ENCODE measurements at regions not wholly inside any gene's neighbourhood (a gene's known extent, or its start where the extent isn't known, plus 50 kb on each side); places are given as distances from the start of the nearest gene placed in this dataset.

DNA sequence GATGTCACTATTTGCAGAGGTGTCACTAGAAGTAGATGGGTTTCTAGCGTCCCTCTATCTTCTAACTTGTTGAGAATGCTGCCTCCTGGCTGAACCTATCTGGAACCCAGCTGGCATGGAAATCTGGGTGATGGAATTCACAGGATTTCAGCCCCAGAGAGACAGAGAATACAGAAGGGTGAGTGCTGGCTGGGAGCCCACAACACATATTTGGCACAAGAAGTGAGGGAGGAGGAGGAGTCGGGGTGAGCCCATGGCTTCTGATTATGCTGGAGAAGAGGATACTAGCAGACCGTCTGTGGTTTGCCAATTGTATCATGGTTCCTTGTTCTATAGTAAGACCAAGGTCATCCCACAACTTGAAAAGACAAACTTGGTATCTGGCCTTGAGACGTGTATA is 557.8 kb upstream of the SALL1 start:
- peaks cover 3% of the 10 kb centered on the region for H3K4me1 Mint-ChIP-seq (ENCODE audit: low read depth)
- TF ChIP-seq, protein P1, sequence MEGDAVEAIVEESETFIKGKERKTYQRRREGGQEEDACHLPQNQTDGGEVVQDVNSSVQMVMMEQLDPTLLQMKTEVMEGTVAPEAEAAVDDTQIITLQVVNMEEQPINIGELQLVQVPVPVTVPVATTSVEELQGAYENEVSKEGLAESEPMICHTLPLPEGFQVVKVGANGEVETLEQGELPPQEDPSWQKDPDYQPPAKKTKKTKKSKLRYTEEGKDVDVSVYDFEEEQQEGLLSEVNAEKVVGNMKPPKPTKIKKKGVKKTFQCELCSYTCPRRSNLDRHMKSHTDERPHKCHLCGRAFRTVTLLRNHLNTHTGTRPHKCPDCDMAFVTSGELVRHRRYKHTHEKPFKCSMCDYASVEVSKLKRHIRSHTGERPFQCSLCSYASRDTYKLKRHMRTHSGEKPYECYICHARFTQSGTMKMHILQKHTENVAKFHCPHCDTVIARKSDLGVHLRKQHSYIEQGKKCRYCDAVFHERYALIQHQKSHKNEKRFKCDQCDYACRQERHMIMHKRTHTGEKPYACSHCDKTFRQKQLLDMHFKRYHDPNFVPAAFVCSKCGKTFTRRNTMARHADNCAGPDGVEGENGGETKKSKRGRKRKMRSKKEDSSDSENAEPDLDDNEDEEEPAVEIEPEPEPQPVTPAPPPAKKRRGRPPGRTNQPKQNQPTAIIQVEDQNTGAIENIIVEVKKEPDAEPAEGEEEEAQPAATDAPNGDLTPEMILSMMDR (IDR thresholded peaks at IDR 0.05; ENCODE audit: unreplicated experiment) = no peak
- H3K9me3 Mint-ChIP-seq (ENCODE audit: low read depth) = peaks cover 13% of the 10 kb centered on the region
- no peak for DNase-seq (ENCODE audit: low spot score, unreplicated experiment)
- no peak overlapping the region for H3K27ac Mint-ChIP-seq
- H3K36me3 Mint-ChIP-seq (ENCODE audit: insufficient read depth) = peaks cover 4% of the 10 kb centered on the region
- peaks cover 13% of the 10 kb centered on the region for H3K27me3 Mint-ChIP-seq
- H3K4me3 Mint-ChIP-seq (ENCODE audit: low read depth) = no peak overlapping the region

- Mint-ChIP-seq H3K4me1 (ENCODE audit: low read depth) (peaks cover 3% of the 10 kb centered on the region), H3K4me3 (ENCODE audit: low read depth) (no peak overlapping the region), H3K36me3 (ENCODE audit: insufficient read depth) (peaks cover 6% of the 10 kb centered on the region), H3K27me3 (peaks cover 13% of the 10 kb centered on the region), H3K27ac (no peak overlapping the region), H3K9me3 (ENCODE audit: low read depth) (peaks cover 16% of the 10 kb centered on the region)
- no peak for DNase-seq (ENCODE audit: low spot score, unreplicated experiment)
- TF ChIP-seq, protein P1 (IDR thresholded peaks at IDR 0.05; ENCODE audit: unreplicated experiment) = no peak
Measured at GRCh38 chr16:51707666-51708065, 556.6 kb upstream of the SALL1 start.

- peaks cover 13% of the 10 kb centered on the region for H3K27me3 Mint-ChIP-seq
- H3K4me3 Mint-ChIP-seq (ENCODE audit: low read depth) = no peak overlapping the region
- TF ChIP-seq, protein P1 (IDR thresholded peaks at IDR 0.05; ENCODE audit: unreplicated experiment) = no peak
- H3K36me3 Mint-ChIP-seq (ENCODE audit: insufficient read depth) = peaks cover 6% of the 10 kb centered on the region
- H3K9me3 Mint-ChIP-seq (ENCODE audit: low read depth) = peaks cover 16% of the 10 kb centered on the region
- H3K27ac Mint-ChIP-seq = no peak overlapping the region
- H3K4me1 Mint-ChIP-seq (ENCODE audit: low read depth) = no peaks in the 10 kb centered on the region
- DNase-seq (ENCODE audit: low spot score, unreplicated experiment) = no peak
Measured at GRCh38 chr16:51705142-51705541, 554.1 kb upstream of the SALL1 start.

DNA sequence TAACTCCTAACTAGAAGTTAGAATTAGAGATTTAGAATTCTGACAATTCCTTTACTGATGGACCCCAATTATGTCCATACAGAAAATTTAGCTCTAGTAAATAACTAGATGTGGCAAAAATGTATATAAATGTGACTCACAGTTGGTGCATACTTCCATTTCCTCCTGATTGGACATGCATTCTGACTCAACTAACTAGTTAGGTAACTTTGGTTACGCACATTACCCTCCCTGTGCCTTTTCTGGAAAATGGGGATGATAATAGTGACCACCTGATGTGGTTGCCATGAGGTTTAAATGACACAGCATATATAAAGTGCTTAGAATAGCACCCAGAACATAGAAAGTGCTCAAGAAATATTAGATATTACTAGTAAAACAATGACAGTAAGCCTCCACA is 550.0 kb upstream of the SALL1 start:
- Mint-ChIP-seq H3K9me3 (ENCODE audit: low read depth) (peaks cover 13% of the 10 kb centered on the region), H3K4me1 (ENCODE audit: low read depth) (peaks cover 13% of the 10 kb centered on the region), H3K4me3 (ENCODE audit: low read depth) (no peak overlapping the region), H3K27ac (no peak overlapping the region), H3K27me3 (peaks cover 10% of the 10 kb centered on the region), H3K36me3 (ENCODE audit: insufficient read depth) (peaks cover 5% of the 10 kb centered on the region)
- no peak for DNase-seq (ENCODE audit: low spot score, unreplicated experiment)
- TF ChIP-seq, protein P1 (IDR thresholded peaks at IDR 0.05; ENCODE audit: unreplicated experiment) = no peak

GRCh38 chr16:51699686-51700396 is 548.8 kb upstream of the SALL1 start:
- Mint-ChIP-seq H3K4me1 (ENCODE audit: low read depth) (peaks cover 13% of the 10 kb centered on the region), H3K27ac (no peak overlapping the region), H3K36me3 (ENCODE audit: insufficient read depth) (peaks cover 5% of the 10 kb centered on the region), H3K9me3 (ENCODE audit: low read depth) (peaks cover 10% of the 10 kb centered on the region), H3K4me3 (ENCODE audit: low read depth) (no peak overlapping the region), H3K27me3 (peaks cover 10% of the 10 kb centered on the region)
- DNase-seq (ENCODE audit: low spot score, unreplicated experiment) = no peak
- TF ChIP-seq, protein P1 (IDR thresholded peaks at IDR 0.05; ENCODE audit: unreplicated experiment) = no peak
